ENCODE measurements at regions not wholly inside any gene's neighbourhood (a gene's known extent, or its start where the extent isn't known, plus 50 kb on each side); places are given as distances from the start of the nearest gene placed in this dataset.

GRCh38 chr4:24102621-24103020, 212.8 kb upstream of the PPARGC1A start:
- WGBS, 2 experiments (ENCODE audit: insufficient coverage in 2 of 2) = 94 to 100% methylated on average over 2 to 3 of the region's 4 CpGs
- Histone ChIP-seq H3K36me3 (ENCODE audit: control insufficient read depth, insufficient read depth, low read length) (no peaks in the 10 kb centered on the region), H3K9me3 (ENCODE audit: control insufficient read depth, low read length) (no peaks in the 10 kb centered on the region), H3K4me1 (ENCODE audit: control insufficient read depth, insufficient read depth, low read length, poor library complexity, severe bottlenecking) (peaks cover 31% of the 10 kb centered on the region), H3K4me3 (ENCODE audit: extremely low read depth, insufficient read depth, low read length, poor library complexity, severe bottlenecking) (no peak overlapping the region), H3K27ac (ENCODE audit: low read depth, low read length, severe bottlenecking) (no peak overlapping the region)

- H3K27ac ChIP-seq (ENCODE audit: low read depth, low read length, severe bottlenecking) = no peak overlapping the region
- no peaks in the 10 kb centered on the region for H3K36me3 ChIP-seq (ENCODE audit: control insufficient read depth, insufficient read depth, low read length)
- H3K4me3 ChIP-seq (ENCODE audit: extremely low read depth, insufficient read depth, low read length, poor library complexity, severe bottlenecking) = no peak overlapping the region
- no CpG with 5 or more reads among the region's 2 CpGs for WGBS, 2 experiments (ENCODE audit: insufficient coverage in 2 of 2)
- no peaks in the 10 kb centered on the region for H3K9me3 ChIP-seq (ENCODE audit: control insufficient read depth, low read length)
- no peaks in the 10 kb centered on the region for H3K4me1 ChIP-seq (ENCODE audit: control insufficient read depth, insufficient read depth, low read length, poor library complexity, severe bottlenecking)
Observed at GRCh38 chr4:24096603-24097002, 206.8 kb upstream of the PPARGC1A start.

GRCh38 chr4:24094726-24095125, 204.9 kb upstream of the PPARGC1A start:
- Histone ChIP-seq H3K4me3 (ENCODE audit: extremely low read depth, insufficient read depth, low read length, poor library complexity, severe bottlenecking) (no peak overlapping the region), H3K4me1 (ENCODE audit: control insufficient read depth, insufficient read depth, low read length, poor library complexity, severe bottlenecking) (no peaks in the 10 kb centered on the region), H3K9me3 (ENCODE audit: control insufficient read depth, low read length) (no peaks in the 10 kb centered on the region), H3K27ac (ENCODE audit: low read depth, low read length, severe bottlenecking) (no peak overlapping the region), H3K36me3 (ENCODE audit: control insufficient read depth, insufficient read depth, low read length) (no peaks in the 10 kb centered on the region)
- 80% methylated on average over 1 of the region's 2 CpGs; no CpG with 5 or more reads in 1 of the 2 experiments for WGBS, 2 experiments (ENCODE audit: insufficient coverage in 2 of 2)

GRCh38 chr4:24093446-24093845, 203.6 kb upstream of the PPARGC1A start:
- 92 to 93% methylated on average over 2 of the region's 2 CpGs for WGBS, 2 experiments (ENCODE audit: insufficient coverage in 2 of 2)
- no peak overlapping the region for H3K27ac ChIP-seq (ENCODE audit: low read depth, low read length, severe bottlenecking)
- no peaks in the 10 kb centered on the region for H3K4me1 ChIP-seq (ENCODE audit: control insufficient read depth, insufficient read depth, low read length, poor library complexity, severe bottlenecking)
- no peaks in the 10 kb centered on the region for H3K9me3 ChIP-seq (ENCODE audit: control insufficient read depth, low read length)
- no peak overlapping the region for H3K4me3 ChIP-seq (ENCODE audit: extremely low read depth, insufficient read depth, low read length, poor library complexity, severe bottlenecking)
- H3K36me3 ChIP-seq (ENCODE audit: control insufficient read depth, insufficient read depth, low read length) = no peaks in the 10 kb centered on the region

- Histone ChIP-seq H3K27ac (ENCODE audit: low read depth, low read length, severe bottlenecking) (no peak overlapping the region), H3K4me3 (ENCODE audit: extremely low read depth, insufficient read depth, low read length, poor library complexity, severe bottlenecking) (no peak overlapping the region), H3K4me1 (ENCODE audit: control insufficient read depth, insufficient read depth, low read length, poor library complexity, severe bottlenecking) (no peaks in the 10 kb centered on the region), H3K36me3 (ENCODE audit: control insufficient read depth, insufficient read depth, low read length) (no peaks in the 10 kb centered on the region), H3K9me3 (ENCODE audit: control insufficient read depth, low read length) (no peaks in the 10 kb centered on the region)
- WGBS, 2 experiments (ENCODE audit: insufficient coverage in 2 of 2) = 89 to 92% methylated on average over 5 to 6 of the region's 6 CpGs
Observed at GRCh38 chr4:24091639-24092233, 201.9 kb upstream of the PPARGC1A start.

GRCh38 chr4:24089851-24090534, 200.1 kb upstream of the PPARGC1A start:
- 80 to 88% methylated on average over 1 of the region's 3 CpGs for WGBS, 2 experiments (ENCODE audit: insufficient coverage in 2 of 2)
- Histone ChIP-seq H3K27ac (ENCODE audit: low read depth, low read length, severe bottlenecking) (no peak overlapping the region), H3K4me3 (ENCODE audit: extremely low read depth, insufficient read depth, low read length, poor library complexity, severe bottlenecking) (no peak overlapping the region), H3K36me3 (ENCODE audit: control insufficient read depth, insufficient read depth, low read length) (no peaks in the 10 kb centered on the region), H3K4me1 (ENCODE audit: control insufficient read depth, insufficient read depth, low read length, poor library complexity, severe bottlenecking) (no peaks in the 10 kb centered on the region), H3K9me3 (ENCODE audit: control insufficient read depth, low read length) (no peaks in the 10 kb centered on the region)

- Histone ChIP-seq H3K4me3 (ENCODE audit: extremely low read depth, insufficient read depth, low read length, poor library complexity, severe bottlenecking) (no peak overlapping the region), H3K36me3 (ENCODE audit: control insufficient read depth, insufficient read depth, low read length) (no peaks in the 10 kb centered on the region), H3K9me3 (ENCODE audit: control insufficient read depth, low read length) (no peaks in the 10 kb centered on the region), H3K27ac (ENCODE audit: low read depth, low read length, severe bottlenecking) (no peak overlapping the region), H3K4me1 (ENCODE audit: control insufficient read depth, insufficient read depth, low read length, poor library complexity, severe bottlenecking) (no peaks in the 10 kb centered on the region)
- WGBS, 2 experiments (ENCODE audit: insufficient coverage in 2 of 2) = 88% methylated on average over 1 of the region's 2 CpGs
Observed at GRCh38 chr4:24080871-24081270, 191.0 kb upstream of the PPARGC1A start.

GRCh38 chr4:24078347-24078962, 188.6 kb upstream of the PPARGC1A start:
- Histone ChIP-seq H3K4me3 (ENCODE audit: extremely low read depth, insufficient read depth, low read length, poor library complexity, severe bottlenecking) (no peak overlapping the region), H3K9me3 (ENCODE audit: control insufficient read depth, low read length) (no peaks in the 10 kb centered on the region), H3K4me1 (ENCODE audit: control insufficient read depth, insufficient read depth, low read length, poor library complexity, severe bottlenecking) (no peaks in the 10 kb centered on the region), H3K27ac (ENCODE audit: low read depth, low read length, severe bottlenecking) (no peak overlapping the region), H3K36me3 (ENCODE audit: control insufficient read depth, insufficient read depth, low read length) (no peaks in the 10 kb centered on the region)
- 91 to 100% methylated on average over 1 of the region's 2 CpGs for WGBS, 2 experiments (ENCODE audit: insufficient coverage in 2 of 2)

- WGBS, 2 experiments (ENCODE audit: insufficient coverage in 2 of 2) = no CpG with 5 or more reads among the region's 1 CpG
- H3K27ac ChIP-seq (ENCODE audit: low read depth, low read length, severe bottlenecking) = no peak overlapping the region
- H3K36me3 ChIP-seq (ENCODE audit: control insufficient read depth, insufficient read depth, low read length) = no peaks in the 10 kb centered on the region
Observed at GRCh38 chr4:24076811-24077210, 187.0 kb upstream of the PPARGC1A start.

GRCh38 chr4:24073948-24074347, 184.1 kb upstream of the PPARGC1A start:
- Histone ChIP-seq H3K4me1 (ENCODE audit: control insufficient read depth, insufficient read depth, low read length, poor library complexity, severe bottlenecking) (peaks cover 9% of the 10 kb centered on the region), H3K27ac (ENCODE audit: low read depth, low read length, severe bottlenecking) (no peak overlapping the region), H3K36me3 (ENCODE audit: control insufficient read depth, insufficient read depth, low read length) (no peaks in the 10 kb centered on the region), H3K4me3 (ENCODE audit: extremely low read depth, insufficient read depth, low read length, poor library complexity, severe bottlenecking) (no peak overlapping the region), H3K9me3 (ENCODE audit: control insufficient read depth, low read length) (no peaks in the 10 kb centered on the region)
- WGBS, 2 experiments (ENCODE audit: insufficient coverage in 2 of 2) = 55 to 94% methylated on average over 2 of the region's 7 CpGs

More at GRCh38 chr4:24076811-24077210, 187.0 kb upstream of the PPARGC1A start:
- Histone ChIP-seq H3K4me1 (ENCODE audit: control insufficient read depth, insufficient read depth, low read length, poor library complexity, severe bottlenecking) (no peaks in the 10 kb centered on the region), H3K9me3 (ENCODE audit: control insufficient read depth, low read length) (no peaks in the 10 kb centered on the region), H3K4me3 (ENCODE audit: extremely low read depth, insufficient read depth, low read length, poor library complexity, severe bottlenecking) (no peak overlapping the region)

Data from mesodermal cell (in vitro differentiated cells).